Pancreas (tissue), 10 donors: ENCODE measurements at regions not wholly inside any gene's neighbourhood (a gene's known extent, or its start where the extent isn't known, plus 50 kb on each side); places are given as distances from the start of the nearest gene placed in this dataset.
A peak's percentile ranks its signal among the peaks of the same experiment; 100 is the strongest.

Experiments
- ATAC-seq, 4 donors: fragments of 200-7000 bp; cut with Tn5 transposase; one replicate each; pipeline versions ENCODE4 v1.8.0 to v1.9.1; 2020; ENCODE audit warnings: mild to moderate bottlenecking in 4 of 4, moderate library complexity in 4 of 4
- DNase-seq, 6 donors: peaks; one replicate each; pipeline ENCODE4 v3.0.0-alpha.2; 2020
- FAIRE-seq: peaks from 2 replicates; lab custom pipeline; 2012; peaks lifted over from hg19 to GRCh38; lab: Jason Lieb, UNC
- H3K27ac ChIP-seq, 4 donors: fragments of 200-600 bp; sonication (generic); 1 replicate in 3 of 4; 2 replicates in 1 of 4; pipeline versions ENCODE4 v1.5.0 to v1.8.0; 2020
- H3K27me3 ChIP-seq, 4 donors: fragments of 200-600 bp; one replicate each; pipeline ENCODE4 v1.8.0; 2021
- H3K36me3 ChIP-seq, 3 donors: fragments of 200-600 bp; sonication (generic) in 1 of 3; one replicate each; pipeline versions ENCODE4 v1.5.0 to v1.8.0; 2020 to 2021
- H3K4me1 ChIP-seq, 3 donors: fragments of 200-600 bp; one replicate each; pipeline ENCODE4 v1.8.0; 2021
- H3K4me3 ChIP-seq, 4 donors: fragments of 200-600 bp; sonication (generic) in 2 of 4; one replicate each; pipeline versions ENCODE4 v1.5.0 to v1.8.0; 2020 to 2021
- H3K9me3 ChIP-seq, 4 donors: fragments of 200-600 bp; one replicate each; pipeline ENCODE4 v1.8.0; 2021
- CTCF ChIP-seq, 4 donors: fragments of 200-600 bp; sonication (generic) in 3 of 4; IDR thresholded peaks; one replicate each; pipeline versions ENCODE4 v1.5.0 to v1.8.0; 2021; ENCODE audit warnings: antibody characterized with exemption in 4 of 4
- WGBS, 2 donors: extraction: QIAGEN DNeasy Blood & Tissue Kit; methylation state at CpG; one replicate each; pipeline ENCODE4 v1.1.7; 2013; 5-methylcytosine and 5-hydroxymethylcytosine counted together
- intact Hi-C, 3 donors: fragments of 100-400 bp; cut with DNase I; formaldehyde crosslinking; loops; one replicate each; pipeline versions ENCODE4 v1.11.1 to v1.14.2; 2022
- donor health status: healthy with polysubstance abuse.
- donor health status: DM: no; HTN: no; CAD: no; lungs with moderate emphysema.
- donor health status: DM: no; HTN: no; CAD: no.
- donor health status: control.
- donor health status: control.
- donor health status: Bipolar disorder and iron deficiency.
- donor health status: DM: yes; HTN: yes; CAD: no.
- donor health status: DM: no; HTN: no; CAD: no.
- donor health status: DM: no; HTN: no; CAD: no.
- donor health status: DM: yes; HTN: yes; CAD: no.

GRCh38 chrX:13099121-13099520 is 54.7 kb upstream of the FAM9C start:
- FAIRE-seq (peak; percentile 26), DNase-seq (no peak), ATAC-seq (no peak)
- Histone ChIP-seq H3K4me1 (peaks cover 9 to 19% (median 17%) of the 10 kb centered on the region in 3 donors), H3K27me3 (no peaks in the 10 kb centered on the region), H3K27ac (no peak overlapping the region), H3K36me3 (no peaks in the 10 kb centered on the region), H3K4me3 (no peak overlapping the region), H3K9me3 (no peaks in the 10 kb centered on the region)
- intact Hi-C loops, result no loop called here
- no peak for TF ChIP-seq CTCF (IDR thresholded peaks at IDR 0.05)

- TF ChIP-seq CTCF (IDR thresholded peaks at IDR 0.05), result no peak
- Histone ChIP-seq H3K4me1 (peaks cover 9 to 17% (median 14%) of the 10 kb centered on the region in 3 donors), H3K27me3 (no peaks in the 10 kb centered on the region), H3K4me3 (no peak overlapping the region), H3K27ac (no peak overlapping the region), H3K9me3 (no peaks in the 10 kb centered on the region), H3K36me3 (no peaks in the 10 kb centered on the region)
- FAIRE-seq (no peak), DNase-seq (no peak), ATAC-seq (no peak)
- intact Hi-C loops, result no loop called here
- 69 to 92% methylated on average over 2 of the region's 2 CpGs for WGBS, 2 donors
These were observed 52.3 kb upstream of the FAM9C start for GRCh38 chrX:13096728-13097127.

GRCh38 chrX:13094828-13095341 is 50.5 kb upstream of the FAM9C start:
- 55 to 68% methylated on average over 4 of the region's 4 CpGs for WGBS, 2 donors
- H3K4me3 ChIP-seq, result no peak overlapping the region
- FAIRE-seq, result no peak
- no peaks in the 10 kb centered on the region for H3K9me3 ChIP-seq
- DNase-seq, result no peak
- no peak for TF ChIP-seq CTCF (IDR thresholded peaks at IDR 0.05)
- no peak overlapping the region for H3K27ac ChIP-seq
- ATAC-seq, result no peak
- intact Hi-C loops, result no loop called here
- no peaks in the 10 kb centered on the region for H3K36me3 ChIP-seq
- H3K27me3 ChIP-seq, result no peaks in the 10 kb centered on the region
- peaks cover 0 to 9% (median under 1%) of the 10 kb centered on the region in 3 donors for H3K4me1 ChIP-seq

GRCh38 chrX:13094374-13094773 is 50.0 kb upstream of the FAM9C start:
- Histone ChIP-seq H3K9me3 (no peaks in the 10 kb centered on the region), H3K27me3 (no peaks in the 10 kb centered on the region), H3K4me1 (peaks cover 0 to 6% (median 0%) of the 10 kb centered on the region in 3 donors), H3K36me3 (no peaks in the 10 kb centered on the region), H3K4me3 (no peak overlapping the region), H3K27ac (no peak overlapping the region)
- intact Hi-C loops, result no loop called here
- DNase-seq, result no peak
- FAIRE-seq, result no peak
- TF ChIP-seq CTCF (IDR thresholded peaks at IDR 0.05), result no peak
- ATAC-seq, result no peak
